ENCODE measurements at regions not wholly inside any gene's neighbourhood (a gene's known extent, or its start where the extent isn't known, plus 50 kb on each side); places are given as distances from the start of the nearest gene placed in this dataset.

DNA sequence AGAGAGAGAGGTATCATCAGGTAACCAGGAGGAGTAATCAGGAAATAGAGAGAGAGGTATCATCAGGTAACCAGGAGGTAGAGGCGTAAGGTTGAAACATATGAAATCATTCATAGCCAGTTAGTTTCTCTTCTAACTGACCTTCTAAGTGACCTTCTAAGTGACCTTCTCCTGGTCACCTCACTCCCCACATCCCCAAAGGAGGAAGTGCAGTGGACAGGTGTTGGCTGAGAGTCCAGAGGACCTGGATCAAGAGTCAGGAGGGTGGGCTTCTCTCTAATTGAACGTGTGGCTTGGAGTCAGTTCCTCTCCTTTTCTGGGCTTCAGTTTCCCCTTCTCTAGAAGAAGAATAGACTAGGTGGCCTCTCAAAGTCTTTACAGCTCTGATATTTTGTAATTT is 121.3 kb upstream of the DLG1 start:
- TF ChIP-seq RFX5 (IDR thresholded peaks at IDR 0.05; ENCODE audit: low read depth, low read length) (no peak), POLR2AphosphoS5 (IDR thresholded peaks at IDR 0.05; ENCODE audit: low read depth, low read length) (no peak), ZNF737 (CRISPR knock-in tag; IDR thresholded peaks at IDR 0.05; ENCODE audit: borderline replicate concordance) (no peak), FOSL1 (CRISPR knock-in tag; IDR thresholded peaks at IDR 0.05; ENCODE audit: borderline replicate concordance) (no peak), NCOR1 (IDR thresholded peaks at IDR 0.05; ENCODE audit: borderline replicate concordance, low read length) (no peak), CREB1 (IDR thresholded peaks at IDR 0.05) (no peak), CREB1 (CRISPR knock-in tag; IDR thresholded peaks at IDR 0.05) (no peak), HOXA3 (CRISPR knock-in tag; IDR thresholded peaks at IDR 0.05) (no peak), GATA4 (IDR thresholded peaks at IDR 0.05; ENCODE audit: borderline replicate concordance, low read depth) (no peak), KDM1A (CRISPR knock-in tag; IDR thresholded peaks at IDR 0.05) (no peak), ZNF33A (CRISPR knock-in tag; IDR thresholded peaks at IDR 0.05; ENCODE audit: borderline replicate concordance) (no peak)
- TF ChIP-seq, protein P1, sequence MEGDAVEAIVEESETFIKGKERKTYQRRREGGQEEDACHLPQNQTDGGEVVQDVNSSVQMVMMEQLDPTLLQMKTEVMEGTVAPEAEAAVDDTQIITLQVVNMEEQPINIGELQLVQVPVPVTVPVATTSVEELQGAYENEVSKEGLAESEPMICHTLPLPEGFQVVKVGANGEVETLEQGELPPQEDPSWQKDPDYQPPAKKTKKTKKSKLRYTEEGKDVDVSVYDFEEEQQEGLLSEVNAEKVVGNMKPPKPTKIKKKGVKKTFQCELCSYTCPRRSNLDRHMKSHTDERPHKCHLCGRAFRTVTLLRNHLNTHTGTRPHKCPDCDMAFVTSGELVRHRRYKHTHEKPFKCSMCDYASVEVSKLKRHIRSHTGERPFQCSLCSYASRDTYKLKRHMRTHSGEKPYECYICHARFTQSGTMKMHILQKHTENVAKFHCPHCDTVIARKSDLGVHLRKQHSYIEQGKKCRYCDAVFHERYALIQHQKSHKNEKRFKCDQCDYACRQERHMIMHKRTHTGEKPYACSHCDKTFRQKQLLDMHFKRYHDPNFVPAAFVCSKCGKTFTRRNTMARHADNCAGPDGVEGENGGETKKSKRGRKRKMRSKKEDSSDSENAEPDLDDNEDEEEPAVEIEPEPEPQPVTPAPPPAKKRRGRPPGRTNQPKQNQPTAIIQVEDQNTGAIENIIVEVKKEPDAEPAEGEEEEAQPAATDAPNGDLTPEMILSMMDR (CRISPR knock-in tag; IDR thresholded peaks at IDR 0.05) = no peak
- TF ChIP-seq, protein P2, sequence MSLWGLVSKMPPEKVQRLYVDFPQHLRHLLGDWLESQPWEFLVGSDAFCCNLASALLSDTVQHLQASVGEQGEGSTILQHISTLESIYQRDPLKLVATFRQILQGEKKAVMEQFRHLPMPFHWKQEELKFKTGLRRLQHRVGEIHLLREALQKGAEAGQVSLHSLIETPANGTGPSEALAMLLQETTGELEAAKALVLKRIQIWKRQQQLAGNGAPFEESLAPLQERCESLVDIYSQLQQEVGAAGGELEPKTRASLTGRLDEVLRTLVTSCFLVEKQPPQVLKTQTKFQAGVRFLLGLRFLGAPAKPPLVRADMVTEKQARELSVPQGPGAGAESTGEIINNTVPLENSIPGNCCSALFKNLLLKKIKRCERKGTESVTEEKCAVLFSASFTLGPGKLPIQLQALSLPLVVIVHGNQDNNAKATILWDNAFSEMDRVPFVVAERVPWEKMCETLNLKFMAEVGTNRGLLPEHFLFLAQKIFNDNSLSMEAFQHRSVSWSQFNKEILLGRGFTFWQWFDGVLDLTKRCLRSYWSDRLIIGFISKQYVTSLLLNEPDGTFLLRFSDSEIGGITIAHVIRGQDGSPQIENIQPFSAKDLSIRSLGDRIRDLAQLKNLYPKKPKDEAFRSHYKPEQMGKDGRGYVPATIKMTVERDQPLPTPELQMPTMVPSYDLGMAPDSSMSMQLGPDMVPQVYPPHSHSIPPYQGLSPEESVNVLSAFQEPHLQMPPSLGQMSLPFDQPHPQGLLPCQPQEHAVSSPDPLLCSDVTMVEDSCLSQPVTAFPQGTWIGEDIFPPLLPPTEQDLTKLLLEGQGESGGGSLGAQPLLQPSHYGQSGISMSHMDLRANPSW (CRISPR knock-in tag; IDR thresholded peaks at IDR 0.05; ENCODE audit: borderline replicate concordance) = no peak
- TF ChIP-seq, protein P3, sequence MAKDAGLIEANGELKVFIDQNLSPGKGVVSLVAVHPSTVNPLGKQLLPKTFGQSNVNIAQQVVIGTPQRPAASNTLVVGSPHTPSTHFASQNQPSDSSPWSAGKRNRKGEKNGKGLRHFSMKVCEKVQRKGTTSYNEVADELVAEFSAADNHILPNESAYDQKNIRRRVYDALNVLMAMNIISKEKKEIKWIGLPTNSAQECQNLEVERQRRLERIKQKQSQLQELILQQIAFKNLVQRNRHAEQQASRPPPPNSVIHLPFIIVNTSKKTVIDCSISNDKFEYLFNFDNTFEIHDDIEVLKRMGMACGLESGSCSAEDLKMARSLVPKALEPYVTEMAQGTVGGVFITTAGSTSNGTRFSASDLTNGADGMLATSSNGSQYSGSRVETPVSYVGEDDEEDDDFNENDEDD (CRISPR knock-in tag; IDR thresholded peaks at IDR 0.05; ENCODE audit: borderline replicate concordance) = no peak

Measured in HepG2 (cell line).